ENCODE measurements at regions not wholly inside any gene's neighbourhood (a gene's known extent, or its start where the extent isn't known, plus 50 kb on each side); places are given as distances from the start of the nearest gene placed in this dataset.

DNA sequence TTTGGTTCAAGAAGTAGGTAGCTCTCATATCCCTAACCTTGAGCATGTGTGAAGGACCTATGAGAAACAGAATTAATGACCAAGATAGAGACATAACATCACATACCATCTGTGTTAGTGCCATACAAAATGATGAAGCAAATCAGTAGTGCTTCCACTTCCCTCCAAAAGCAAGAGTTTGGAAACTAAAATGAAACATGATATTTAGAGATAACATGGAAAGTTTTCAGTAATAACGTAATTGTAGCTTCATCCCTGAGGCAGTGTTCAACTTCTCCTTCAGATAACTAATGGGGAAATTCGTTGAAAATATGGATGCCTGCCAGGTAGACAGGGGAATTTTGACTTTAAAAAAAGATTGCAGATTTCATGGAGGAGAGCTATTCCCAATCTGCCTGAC is 248.4 kb upstream of the IRAK1BP1 start:
- no peak for TF ChIP-seq EZH2 (IDR thresholded peaks at IDR 0.05; ENCODE audit: borderline replicate concordance, low read depth, low read length, poor library complexity, severe bottlenecking)
- no peak for TF ChIP-seq CTCF (conservative IDR thresholded peaks at IDR 0.05; ENCODE audit: low read depth, low read length)
